Kidney epithelial cell (primary cell): ENCODE measurements at regions not wholly inside any gene's neighbourhood (a gene's known extent, or its start where the extent isn't known, plus 50 kb on each side); places are given as distances from the start of the nearest gene placed in this dataset.
"Not testable (repeated sequence)": the region's sequence is repeated elsewhere in the genome, so short reads cannot be mapped to it uniquely, and the experiment has no call there.

Experiments used
- DNase-seq: peaks from one replicate; pipeline ENCODE4 v3.0.0-alpha.2; 2010; ENCODE audit warnings: low read depth
- H3K27me3 ChIP-seq: 2 replicates; pipeline ENCODE4 v1.6.0; 2011; ENCODE audit warnings: low read length; ENCODE audit not compliant: control insufficient read depth, insufficient read depth
- H3K36me3 ChIP-seq: 2 replicates; pipeline ENCODE4 v1.5.1; 2011; ENCODE audit warnings: low read length; ENCODE audit not compliant: control insufficient read depth, insufficient read depth
- H3K4me3 ChIP-seq: 2 replicates; pipeline ENCODE4 v1.5.1; 2011; ENCODE audit warnings: low read depth, mild to moderate bottlenecking, control low read depth, low read length
- TF ChIP-seq, protein P1 (sequence below): IDR thresholded peaks from 2 replicates; pipeline ENCODE4 v1.5.1; 2011; ENCODE audit warnings: mild to moderate bottlenecking, moderate library complexity, low read length, control low read depth, inconsistent platforms; ENCODE audit not compliant: insufficient read depth, poor library complexity, severe bottlenecking

DNA sequence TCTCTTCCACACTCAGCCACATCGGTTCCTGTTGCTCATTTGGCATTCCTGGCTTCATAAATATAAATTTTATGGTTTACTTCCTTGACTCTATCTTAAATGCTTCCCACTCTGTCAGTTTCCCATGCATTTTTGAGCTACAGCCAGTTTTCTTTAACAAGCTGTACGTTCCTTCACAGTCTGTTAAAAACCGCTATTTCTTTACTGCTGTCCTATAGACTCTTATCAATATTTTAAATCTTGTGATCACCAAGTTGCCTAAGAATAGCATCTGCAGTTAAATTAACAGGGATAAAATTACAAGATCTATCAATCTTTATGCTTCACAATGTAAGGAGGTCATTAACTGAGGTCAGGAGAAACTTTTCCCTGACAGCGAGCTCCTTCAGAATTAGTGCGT, 103.1 kb upstream of the RHOBTB1 start:
- TF ChIP-seq, protein P1, sequence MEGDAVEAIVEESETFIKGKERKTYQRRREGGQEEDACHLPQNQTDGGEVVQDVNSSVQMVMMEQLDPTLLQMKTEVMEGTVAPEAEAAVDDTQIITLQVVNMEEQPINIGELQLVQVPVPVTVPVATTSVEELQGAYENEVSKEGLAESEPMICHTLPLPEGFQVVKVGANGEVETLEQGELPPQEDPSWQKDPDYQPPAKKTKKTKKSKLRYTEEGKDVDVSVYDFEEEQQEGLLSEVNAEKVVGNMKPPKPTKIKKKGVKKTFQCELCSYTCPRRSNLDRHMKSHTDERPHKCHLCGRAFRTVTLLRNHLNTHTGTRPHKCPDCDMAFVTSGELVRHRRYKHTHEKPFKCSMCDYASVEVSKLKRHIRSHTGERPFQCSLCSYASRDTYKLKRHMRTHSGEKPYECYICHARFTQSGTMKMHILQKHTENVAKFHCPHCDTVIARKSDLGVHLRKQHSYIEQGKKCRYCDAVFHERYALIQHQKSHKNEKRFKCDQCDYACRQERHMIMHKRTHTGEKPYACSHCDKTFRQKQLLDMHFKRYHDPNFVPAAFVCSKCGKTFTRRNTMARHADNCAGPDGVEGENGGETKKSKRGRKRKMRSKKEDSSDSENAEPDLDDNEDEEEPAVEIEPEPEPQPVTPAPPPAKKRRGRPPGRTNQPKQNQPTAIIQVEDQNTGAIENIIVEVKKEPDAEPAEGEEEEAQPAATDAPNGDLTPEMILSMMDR = no peak
- no peaks in the 10 kb centered on the region for H3K27me3 ChIP-seq
- no peak overlapping the region for H3K4me3 ChIP-seq
- no peak for DNase-seq
- H3K36me3 ChIP-seq = no peaks in the 10 kb centered on the region

DNA sequence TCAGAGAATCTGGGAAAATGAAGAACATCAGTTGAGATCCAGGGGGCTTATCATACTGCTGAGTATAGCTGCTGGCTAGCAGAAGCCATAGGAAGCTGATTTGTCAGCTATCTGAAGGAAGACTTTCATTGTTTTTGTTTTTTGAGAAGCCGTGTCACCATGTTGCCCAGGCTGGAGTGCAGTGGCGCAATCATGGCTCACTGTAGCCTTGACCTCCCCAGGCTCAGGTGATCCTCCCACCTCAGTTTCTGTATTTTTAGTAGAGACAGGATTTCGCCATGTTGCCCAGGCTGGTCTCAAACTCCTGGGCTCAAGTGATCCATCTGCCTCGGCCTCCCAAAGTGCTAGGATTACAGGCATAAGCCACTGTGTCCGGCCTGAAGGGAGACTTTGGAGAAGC, 101.5 kb upstream of the RHOBTB1 start:
- H3K4me3 ChIP-seq, H3K36me3 ChIP-seq, H3K27me3 ChIP-seq, DNase-seq: not testable (repeated sequence)

DNA sequence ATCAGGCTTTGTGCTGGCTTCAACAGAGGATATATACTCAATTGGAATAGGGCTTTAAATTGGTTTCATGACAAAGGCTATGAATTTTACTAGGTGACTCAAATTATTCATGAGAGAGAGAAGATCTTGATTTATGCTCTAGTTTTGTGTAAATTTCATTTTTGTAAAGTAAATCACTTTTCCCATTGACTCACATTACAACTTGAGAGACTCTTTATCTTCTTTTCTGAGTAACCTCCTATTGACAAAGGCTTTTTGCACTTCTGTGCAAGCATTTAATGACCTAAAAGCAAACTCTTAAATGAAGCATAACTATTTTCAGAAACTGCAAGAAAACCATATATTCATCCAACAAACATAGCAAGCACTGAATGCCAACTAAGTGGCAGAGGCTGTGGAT, 98.5 kb upstream of the RHOBTB1 start:
- Histone ChIP-seq H3K36me3 (no peaks in the 10 kb centered on the region), H3K4me3 (no peak overlapping the region), H3K27me3 (no peaks in the 10 kb centered on the region)
- no peak for DNase-seq
- TF ChIP-seq, protein P1 = no peak

DNA sequence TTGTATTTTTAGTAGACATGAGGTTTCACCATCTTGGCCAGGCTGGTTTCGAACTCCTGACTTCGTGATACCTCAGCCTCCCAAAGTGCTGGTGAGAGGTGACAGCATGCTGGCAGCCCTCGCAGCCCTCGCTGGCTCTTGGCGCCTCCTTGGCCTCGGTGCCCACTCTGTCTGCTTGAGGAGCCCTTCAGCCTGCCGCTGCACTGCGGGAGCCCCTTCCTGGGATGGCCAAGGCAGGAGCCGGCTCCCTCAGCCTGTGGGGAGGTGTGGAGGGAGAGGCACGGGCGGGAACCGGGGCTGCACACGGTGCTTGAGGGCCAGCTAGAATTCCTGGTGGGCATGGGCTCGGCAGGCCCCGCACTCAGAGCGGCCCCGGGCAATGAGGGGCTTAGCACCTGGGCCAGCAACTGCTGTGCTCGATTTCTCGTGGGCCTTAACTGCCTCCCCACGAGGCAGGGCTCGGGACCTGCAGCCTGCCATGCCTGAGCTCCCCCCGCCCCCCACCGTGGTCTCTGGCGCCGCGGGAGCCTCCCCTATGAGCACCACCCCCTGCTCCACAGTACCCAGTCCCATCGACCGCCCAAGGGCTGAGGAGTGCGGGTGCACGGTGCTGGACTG, 96.5 kb upstream of the RHOBTB1 start:
- no peaks in the 10 kb centered on the region for H3K27me3 ChIP-seq
- DNase-seq = no peak
- no peaks in the 10 kb centered on the region for H3K36me3 ChIP-seq
- TF ChIP-seq, protein P1 = no peak
- no peak overlapping the region for H3K4me3 ChIP-seq

DNA sequence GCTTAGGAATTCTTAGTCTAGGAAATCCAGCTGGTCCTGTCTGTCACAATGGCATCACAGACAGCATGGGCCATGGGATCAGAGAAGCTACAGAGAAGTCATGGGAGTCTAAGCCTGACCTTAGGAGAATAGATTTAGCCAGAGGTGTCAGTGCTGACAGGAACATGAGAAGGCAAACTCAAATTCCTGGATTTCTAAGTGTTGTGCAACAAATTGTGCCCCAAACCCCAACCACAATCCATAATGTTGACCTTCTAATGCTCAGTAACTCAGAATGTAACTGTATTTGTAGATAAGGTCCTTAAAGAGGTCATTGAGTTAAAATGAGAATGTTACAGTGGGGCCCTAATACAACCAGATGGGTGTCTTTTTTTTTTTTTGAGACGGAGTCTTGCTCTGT, 95.9 kb upstream of the RHOBTB1 start:
- Histone ChIP-seq H3K27me3 (no peaks in the 10 kb centered on the region), H3K4me3 (no peak overlapping the region), H3K36me3 (no peaks in the 10 kb centered on the region)
- TF ChIP-seq, protein P1 = no peak
- DNase-seq = no peak

DNA sequence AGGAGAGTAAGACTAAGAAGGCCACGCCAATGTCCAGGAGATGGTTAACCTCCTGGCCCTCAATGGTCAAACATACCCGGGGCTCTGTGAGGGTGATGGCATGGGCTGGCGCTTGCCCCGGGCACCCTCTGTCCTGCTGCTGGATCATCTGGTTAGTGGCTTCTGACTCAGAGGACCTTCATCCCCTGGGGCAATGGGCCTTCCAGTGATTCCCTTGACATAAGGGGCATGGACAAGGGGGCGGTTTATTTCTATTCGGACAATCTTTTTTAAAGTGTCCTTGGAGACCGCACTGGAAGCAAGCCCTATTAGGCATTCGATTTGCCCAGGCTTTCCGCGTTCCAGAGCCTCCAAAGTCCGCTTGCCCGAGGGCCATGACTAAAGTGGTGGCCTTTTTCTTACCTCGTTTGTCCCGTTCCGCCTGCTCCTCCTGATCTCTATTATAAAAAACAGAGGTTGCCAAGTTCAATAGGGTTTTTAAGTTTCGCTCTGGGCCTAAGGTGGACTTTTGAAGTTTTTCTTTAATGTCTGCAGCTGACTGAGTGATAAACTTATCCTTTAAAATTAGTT, 93.4 kb upstream of the RHOBTB1 start:
- not testable (repeated sequence) for H3K36me3 ChIP-seq, H3K4me3 ChIP-seq, DNase-seq, H3K27me3 ChIP-seq

DNA sequence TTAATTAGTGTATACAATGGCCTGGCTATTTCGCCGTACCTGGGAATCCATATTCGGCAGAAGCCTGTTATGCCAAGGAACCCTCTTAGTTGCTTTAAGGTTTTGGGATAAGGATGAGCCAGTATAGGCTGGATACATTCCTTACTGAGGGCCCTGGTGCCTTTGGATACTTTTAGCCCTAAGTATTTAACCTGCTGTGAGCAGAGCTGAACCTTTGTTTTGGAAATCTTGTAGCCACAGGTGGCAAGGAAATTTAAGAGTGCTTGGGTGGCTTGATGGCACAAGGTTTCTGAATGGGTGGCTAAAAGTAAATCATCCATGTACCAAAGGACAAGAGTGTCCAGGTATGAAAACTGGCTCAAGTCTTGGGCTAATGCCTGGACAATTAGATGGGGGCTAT, 92.2 kb upstream of the RHOBTB1 start:
- not testable (repeated sequence) for DNase-seq, H3K36me3 ChIP-seq, H3K4me3 ChIP-seq, H3K27me3 ChIP-seq
